ENCODE measurements at regions not wholly inside any gene's neighbourhood (a gene's known extent, or its start where the extent isn't known, plus 50 kb on each side); places are given as distances from the start of the nearest gene placed in this dataset.

DNA sequence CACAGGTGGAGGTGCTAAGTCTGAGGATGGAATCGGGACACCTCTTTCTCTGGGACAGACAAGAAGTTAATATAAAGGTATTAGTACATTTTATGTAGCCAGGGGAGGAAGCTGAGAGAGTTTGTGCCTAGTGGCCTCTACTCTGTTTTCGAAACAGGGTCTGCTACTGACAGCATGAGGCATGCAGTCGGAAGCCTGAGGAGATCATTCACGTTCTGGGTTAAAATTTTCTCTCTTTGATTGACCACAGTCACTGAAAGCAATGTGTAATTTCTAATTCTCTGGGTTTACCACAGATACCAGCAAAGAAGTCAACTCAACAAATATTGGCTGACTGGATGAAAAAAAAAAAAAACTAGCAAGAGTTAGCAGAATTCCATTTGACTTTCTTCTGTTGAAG is 53.3 kb upstream of the KCTD7 start:
- WGBS, 3 donors, result 89 to 91% (median 90%) methylated on average over 4 of the region's 4 CpGs
- Histone ChIP-seq H3K4me3 (no peak overlapping the region), H3K27ac (no peak overlapping the region), H3K9me3 (no peaks in the 10 kb centered on the region), H3K27me3 (no peaks in the 10 kb centered on the region), H3K36me3 (no peaks in the 10 kb centered on the region), H3K4me1 (ENCODE audit: insufficient read depth) (no peaks in the 10 kb centered on the region)
- TF ChIP-seq POLR2A (IDR thresholded peaks at IDR 0.05) (no peak), EP300 (IDR thresholded peaks at IDR 0.05) (no peak)
- TF ChIP-seq, protein P1, sequence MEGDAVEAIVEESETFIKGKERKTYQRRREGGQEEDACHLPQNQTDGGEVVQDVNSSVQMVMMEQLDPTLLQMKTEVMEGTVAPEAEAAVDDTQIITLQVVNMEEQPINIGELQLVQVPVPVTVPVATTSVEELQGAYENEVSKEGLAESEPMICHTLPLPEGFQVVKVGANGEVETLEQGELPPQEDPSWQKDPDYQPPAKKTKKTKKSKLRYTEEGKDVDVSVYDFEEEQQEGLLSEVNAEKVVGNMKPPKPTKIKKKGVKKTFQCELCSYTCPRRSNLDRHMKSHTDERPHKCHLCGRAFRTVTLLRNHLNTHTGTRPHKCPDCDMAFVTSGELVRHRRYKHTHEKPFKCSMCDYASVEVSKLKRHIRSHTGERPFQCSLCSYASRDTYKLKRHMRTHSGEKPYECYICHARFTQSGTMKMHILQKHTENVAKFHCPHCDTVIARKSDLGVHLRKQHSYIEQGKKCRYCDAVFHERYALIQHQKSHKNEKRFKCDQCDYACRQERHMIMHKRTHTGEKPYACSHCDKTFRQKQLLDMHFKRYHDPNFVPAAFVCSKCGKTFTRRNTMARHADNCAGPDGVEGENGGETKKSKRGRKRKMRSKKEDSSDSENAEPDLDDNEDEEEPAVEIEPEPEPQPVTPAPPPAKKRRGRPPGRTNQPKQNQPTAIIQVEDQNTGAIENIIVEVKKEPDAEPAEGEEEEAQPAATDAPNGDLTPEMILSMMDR (IDR thresholded peaks at IDR 0.05), result no peak
- intact Hi-C loops (cut with DNase I), result loop anchor here in 1 of 4 donors (10.0 kb wide), 1 partner anchor 1599 kb away; no protein-coding TSS in a partner anchor
- no peak for DNase-seq

DNA sequence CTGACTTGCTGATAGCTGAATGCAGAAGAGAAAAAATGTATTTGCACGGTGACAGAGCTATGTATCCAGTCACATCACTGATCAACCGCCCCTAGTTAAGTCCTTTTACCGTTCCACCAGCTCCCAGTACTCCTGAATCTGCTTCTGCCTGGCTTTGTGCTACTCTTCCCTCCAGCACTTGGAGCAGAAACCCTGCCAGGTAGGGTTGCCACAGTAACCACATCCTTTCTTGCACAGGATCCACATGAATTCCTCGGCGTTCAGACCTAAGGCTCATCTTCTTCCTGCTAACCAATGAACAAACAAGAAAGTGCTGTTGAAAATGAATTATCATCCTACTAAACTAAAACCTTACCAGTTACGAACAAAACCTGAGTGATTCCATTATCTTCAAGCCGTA is 52.0 kb upstream of the KCTD7 start:
- WGBS, 3 donors, result 80 to 86% (median 83%) methylated on average over 7 of the region's 7 CpGs
- no peaks in the 10 kb centered on the region for H3K36me3 ChIP-seq

More for the DNA sequence above, 52.0 kb upstream of the KCTD7 start:
- no peaks in the 10 kb centered on the region for H3K27me3 ChIP-seq
- no peaks in the 10 kb centered on the region for H3K4me1 ChIP-seq (ENCODE audit: insufficient read depth)
- no peak for DNase-seq
- no peak for TF ChIP-seq EP300 (IDR thresholded peaks at IDR 0.05)
- TF ChIP-seq, protein P1 (IDR thresholded peaks at IDR 0.05), result no peak
- TF ChIP-seq POLR2A (IDR thresholded peaks at IDR 0.05), result no peak
- intact Hi-C loops (cut with DNase I), result loop anchor here in 1 of 4 donors (10.0 kb wide), 1 partner anchor 1598 kb away; no protein-coding TSS in a partner anchor
- H3K4me3 ChIP-seq, result no peak overlapping the region
- H3K9me3 ChIP-seq, result no peaks in the 10 kb centered on the region
- no peak overlapping the region for H3K27ac ChIP-seq

All from ovary (tissue), 7 donors.